ENCODE measurements at regions not wholly inside any gene's neighbourhood (a gene's known extent, or its start where the extent isn't known, plus 50 kb on each side); places are given as distances from the start of the nearest gene placed in this dataset.

GRCh38 chr4:72951628-72952027 lies 117.9 kb downstream of the COX18 start:
- H3K36me3 ChIP-seq = no peaks in the 10 kb centered on the region
- H3K27me3 ChIP-seq = no peaks in the 10 kb centered on the region
- intact Hi-C loops (cut with DNase I; ENCODE audit: low total_unique reads) = no loop called here
- no peak for TF ChIP-seq POLR2A (IDR thresholded peaks at IDR 0.05)
- no peak for TF ChIP-seq CTCF (IDR thresholded peaks at IDR 0.05 in 4 of 5, conservative IDR thresholded peaks at IDR 0.05 in 1 of 5)
- ATAC-seq (no peak), DNase-seq (no peak)
- H3K4me1 ChIP-seq = no peaks in the 10 kb centered on the region
- no peak overlapping the region for H3K4me3 ChIP-seq
- H3K27ac ChIP-seq = no peak overlapping the region
- H3K9me3 ChIP-seq = no peaks in the 10 kb centered on the region
- in situ Hi-C loops (cut with MboI; ENCODE audit: low sequenced_read_pairs in 4 of 4) = no loop called here

- TF ChIP-seq POLR2A (IDR thresholded peaks at IDR 0.05) (no peak), CTCF (IDR thresholded peaks at IDR 0.05 in 4 of 5, conservative IDR thresholded peaks at IDR 0.05 in 1 of 5) (no peak)
- no peak overlapping the region for H3K4me3 ChIP-seq
- in situ Hi-C loops (cut with MboI; ENCODE audit: low sequenced_read_pairs in 4 of 4) = no loop called here
- DNase-seq (no peak), ATAC-seq (no peak)
- H3K36me3 ChIP-seq = no peaks in the 10 kb centered on the region
- H3K27me3 ChIP-seq = no peaks in the 10 kb centered on the region
- H3K4me1 ChIP-seq = no peaks in the 10 kb centered on the region
- no peak overlapping the region for H3K27ac ChIP-seq
- intact Hi-C loops (cut with DNase I; ENCODE audit: low total_unique reads) = no loop called here
- no peaks in the 10 kb centered on the region for H3K9me3 ChIP-seq
Measured at GRCh38 chr4:72951147-72951546, 118.4 kb downstream of the COX18 start.

- H3K36me3 ChIP-seq = no peaks in the 10 kb centered on the region
- H3K4me3 ChIP-seq = no peak overlapping the region
- in situ Hi-C loops (cut with MboI; ENCODE audit: low sequenced_read_pairs in 4 of 4) = no loop called here
- no peaks in the 10 kb centered on the region for H3K4me1 ChIP-seq
- no peaks in the 10 kb centered on the region for H3K9me3 ChIP-seq
- ATAC-seq (no peak), DNase-seq (no peak)
- intact Hi-C loops (cut with DNase I; ENCODE audit: low total_unique reads) = no loop called here
- no peaks in the 10 kb centered on the region for H3K27me3 ChIP-seq
- H3K27ac ChIP-seq = no peak overlapping the region
- TF ChIP-seq POLR2A (IDR thresholded peaks at IDR 0.05) = no peak
- TF ChIP-seq CTCF (IDR thresholded peaks at IDR 0.05 in 4 of 5, conservative IDR thresholded peaks at IDR 0.05 in 1 of 5) = no peak
Measured at GRCh38 chr4:72948080-72948479, 121.4 kb downstream of the COX18 start.

- H3K4me1 ChIP-seq = no peaks in the 10 kb centered on the region
- ATAC-seq = no peak
- intact Hi-C loops (cut with DNase I; ENCODE audit: low total_unique reads) = no loop called here
- no peak overlapping the region for H3K4me3 ChIP-seq
- in situ Hi-C loops (cut with MboI; ENCODE audit: low sequenced_read_pairs in 4 of 4) = no loop called here
- TF ChIP-seq POLR2A (IDR thresholded peaks at IDR 0.05) (no peak), CTCF (IDR thresholded peaks at IDR 0.05 in 4 of 5, conservative IDR thresholded peaks at IDR 0.05 in 1 of 5) (no peak)
- H3K27ac ChIP-seq = no peak overlapping the region
- H3K36me3 ChIP-seq = no peaks in the 10 kb centered on the region
- H3K9me3 ChIP-seq = no peaks in the 10 kb centered on the region
- H3K27me3 ChIP-seq = no peaks in the 10 kb centered on the region
- no peak for DNase-seq
Measured at GRCh38 chr4:72945719-72946336, 123.7 kb downstream of the COX18 start.

GRCh38 chr4:72942565-72942964 lies 127.0 kb downstream of the COX18 start:
- Histone ChIP-seq H3K4me1 (no peaks in the 10 kb centered on the region), H3K9me3 (no peaks in the 10 kb centered on the region), H3K4me3 (no peak overlapping the region), H3K27ac (no peak overlapping the region), H3K36me3 (no peaks in the 10 kb centered on the region), H3K27me3 (no peaks in the 10 kb centered on the region)
- intact Hi-C loops (cut with DNase I; ENCODE audit: low total_unique reads) (no loop called here), in situ Hi-C loops (cut with MboI; ENCODE audit: low sequenced_read_pairs in 4 of 4) (no loop called here)
- ATAC-seq (no peak), DNase-seq (no peak)
- no peak for TF ChIP-seq CTCF (IDR thresholded peaks at IDR 0.05 in 4 of 5, conservative IDR thresholded peaks at IDR 0.05 in 1 of 5)
- TF ChIP-seq POLR2A (IDR thresholded peaks at IDR 0.05) = no peak

Measured in gastrocnemius medialis (tissue), 4 donors.